ENCODE measurements at regions not wholly inside any gene's neighbourhood (a gene's known extent, or its start where the extent isn't known, plus 50 kb on each side); places are given as distances from the start of the nearest gene placed in this dataset.

DNA sequence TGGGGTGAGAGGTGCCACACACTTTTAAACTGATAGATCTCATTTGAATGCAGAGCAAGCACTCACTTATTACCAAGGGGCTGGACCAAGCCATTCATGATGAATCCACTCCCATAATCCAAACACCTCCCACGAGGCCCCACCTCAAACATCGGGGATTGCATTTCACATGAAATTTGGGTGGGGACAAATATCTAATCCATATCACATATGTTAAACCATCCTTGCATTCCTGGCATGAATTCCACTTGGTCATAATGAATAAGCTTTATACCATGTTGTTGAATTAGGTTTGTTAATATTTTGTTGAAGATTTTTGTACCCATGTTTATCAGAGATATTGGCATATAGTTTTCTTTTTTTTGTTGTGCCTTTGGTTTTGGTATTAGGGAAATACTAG, 1198.7 kb upstream of the ATXN8OS start:
- Histone ChIP-seq H3K9me3 (no peaks in the 10 kb centered on the region), H4K20me1 (ENCODE audit: insufficient read depth) (no peaks in the 10 kb centered on the region), H3K27me3 (ENCODE audit: insufficient read depth) (no peaks in the 10 kb centered on the region), H3K4me1 (ENCODE audit: control insufficient read depth in 1 of 2, insufficient read depth in 2 of 2, low read depth in 1 of 2, low read length in 1 of 2) (no peaks in the 10 kb centered on the region), H3K27ac (ENCODE audit: low read depth in 2 of 2, low read length in 1 of 2) (no peak overlapping the region), H3K9me2 (no peaks in the 10 kb centered on the region), H3K4me2 (no peak overlapping the region), H3K4me3 (ENCODE audit: low read depth in 2 of 2, low read length in 1 of 2) (no peak overlapping the region), H3K79me2 (ENCODE audit: insufficient read depth) (no peaks in the 10 kb centered on the region), H2AFZ (ENCODE audit: low read depth) (no peak overlapping the region), H3K9ac (no peak overlapping the region), H3K36me3 (replicated peaks in 1 of 2; ENCODE audit: control insufficient read depth in 1 of 2, insufficient read depth in 2 of 2, low read length in 1 of 2) (no peaks in the 10 kb centered on the region), H3F3A (replicated peaks; ENCODE audit: insufficient read depth) (no peaks in the 10 kb centered on the region)
- WGBS (ENCODE audit: low lambda C conversion rate): 36% methylated on average over 2 of the region's 2 CpGs
- POLR2A ChIA-PET: no interaction called here
- DNase-seq: no peak
- TF ChIP-seq SMC3 (IDR thresholded peaks at IDR 0.05; ENCODE audit: low read depth, low read length): no peak
- TF ChIP-seq POLR2AphosphoS5 (IDR thresholded peaks at IDR 0.05; ENCODE audit: low read depth, low read length): no peak
- no peak for TF ChIP-seq EZH2phosphoT487 (IDR thresholded peaks at IDR 0.05; ENCODE audit: borderline replicate concordance, low read depth)
- TF ChIP-seq RAD21 (IDR thresholded peaks at IDR 0.05; ENCODE audit: low read length): no peak
- no peak for TF ChIP-seq MXI1 (IDR thresholded peaks at IDR 0.05; ENCODE audit: low read depth, low read length)
- TF ChIP-seq TEAD4 (IDR thresholded peaks at IDR 0.05; ENCODE audit: borderline replicate concordance, insufficient read depth): no peak
- TF ChIP-seq GABPA (IDR thresholded peaks at IDR 0.05; ENCODE audit: low read depth): no peak
- TF ChIP-seq GATA2 (CRISPR knock-in tag; IDR thresholded peaks at IDR 0.05): no peak
- TF ChIP-seq RFX5 (IDR thresholded peaks at IDR 0.05; ENCODE audit: low read length): no peak
- TF ChIP-seq NFIC (IDR thresholded peaks at IDR 0.05; ENCODE audit: borderline replicate concordance): no peak
- TF ChIP-seq RXRA (IDR thresholded peaks at IDR 0.05; ENCODE audit: borderline replicate concordance, low read depth): no peak
- TF ChIP-seq, protein P1, sequence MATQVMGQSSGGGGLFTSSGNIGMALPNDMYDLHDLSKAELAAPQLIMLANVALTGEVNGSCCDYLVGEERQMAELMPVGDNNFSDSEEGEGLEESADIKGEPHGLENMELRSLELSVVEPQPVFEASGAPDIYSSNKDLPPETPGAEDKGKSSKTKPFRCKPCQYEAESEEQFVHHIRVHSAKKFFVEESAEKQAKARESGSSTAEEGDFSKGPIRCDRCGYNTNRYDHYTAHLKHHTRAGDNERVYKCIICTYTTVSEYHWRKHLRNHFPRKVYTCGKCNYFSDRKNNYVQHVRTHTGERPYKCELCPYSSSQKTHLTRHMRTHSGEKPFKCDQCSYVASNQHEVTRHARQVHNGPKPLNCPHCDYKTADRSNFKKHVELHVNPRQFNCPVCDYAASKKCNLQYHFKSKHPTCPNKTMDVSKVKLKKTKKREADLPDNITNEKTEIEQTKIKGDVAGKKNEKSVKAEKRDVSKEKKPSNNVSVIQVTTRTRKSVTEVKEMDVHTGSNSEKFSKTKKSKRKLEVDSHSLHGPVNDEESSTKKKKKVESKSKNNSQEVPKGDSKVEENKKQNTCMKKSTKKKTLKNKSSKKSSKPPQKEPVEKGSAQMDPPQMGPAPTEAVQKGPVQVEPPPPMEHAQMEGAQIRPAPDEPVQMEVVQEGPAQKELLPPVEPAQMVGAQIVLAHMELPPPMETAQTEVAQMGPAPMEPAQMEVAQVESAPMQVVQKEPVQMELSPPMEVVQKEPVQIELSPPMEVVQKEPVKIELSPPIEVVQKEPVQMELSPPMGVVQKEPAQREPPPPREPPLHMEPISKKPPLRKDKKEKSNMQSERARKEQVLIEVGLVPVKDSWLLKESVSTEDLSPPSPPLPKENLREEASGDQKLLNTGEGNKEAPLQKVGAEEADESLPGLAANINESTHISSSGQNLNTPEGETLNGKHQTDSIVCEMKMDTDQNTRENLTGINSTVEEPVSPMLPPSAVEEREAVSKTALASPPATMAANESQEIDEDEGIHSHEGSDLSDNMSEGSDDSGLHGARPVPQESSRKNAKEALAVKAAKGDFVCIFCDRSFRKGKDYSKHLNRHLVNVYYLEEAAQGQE (IDR thresholded peaks at IDR 0.05; ENCODE audit: low read depth, low read length): no peak
- CTCF ChIA-PET: no interaction called here

DNA sequence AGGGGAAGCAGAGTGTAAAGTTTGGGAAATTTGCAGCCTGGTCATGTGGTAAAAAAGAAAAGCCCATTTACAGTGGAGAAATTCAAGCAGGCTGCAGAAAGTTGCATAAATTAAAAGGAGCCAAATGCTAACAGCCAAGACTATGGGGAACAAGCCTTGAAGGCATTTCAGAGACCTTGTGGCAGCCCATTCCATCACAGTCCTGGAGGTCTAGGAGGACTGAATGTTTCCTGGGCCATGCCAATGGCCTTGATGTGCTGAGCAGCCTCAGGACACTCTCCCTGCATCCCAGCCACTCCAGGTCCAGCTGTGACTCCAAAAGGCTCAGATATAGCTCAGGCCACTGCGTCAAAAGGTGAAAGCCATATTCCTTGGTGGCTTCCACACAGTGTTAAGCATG, 1202.4 kb upstream of the ATXN8OS start:
- 25% methylated on average over 1 of the region's 1 CpG for WGBS (ENCODE audit: low lambda C conversion rate)
- Histone ChIP-seq H3K9me3 (no peaks in the 10 kb centered on the region), H3K4me2 (no peak overlapping the region), H3K4me3 (ENCODE audit: low read depth in 2 of 2, low read length in 1 of 2) (no peak overlapping the region), H4K20me1 (ENCODE audit: insufficient read depth) (no peaks in the 10 kb centered on the region), H3K9me2 (no peaks in the 10 kb centered on the region), H3K27ac (ENCODE audit: low read depth in 2 of 2, low read length in 1 of 2) (no peak overlapping the region), H2AFZ (ENCODE audit: low read depth) (no peak overlapping the region), H3F3A (replicated peaks; ENCODE audit: insufficient read depth) (no peaks in the 10 kb centered on the region), H3K36me3 (replicated peaks in 1 of 2; ENCODE audit: control insufficient read depth in 1 of 2, insufficient read depth in 2 of 2, low read length in 1 of 2) (no peaks in the 10 kb centered on the region), H3K9ac (no peak overlapping the region), H3K79me2 (ENCODE audit: insufficient read depth) (no peaks in the 10 kb centered on the region), H3K27me3 (ENCODE audit: insufficient read depth) (no peaks in the 10 kb centered on the region), H3K4me1 (ENCODE audit: control insufficient read depth in 1 of 2, insufficient read depth in 2 of 2, low read depth in 1 of 2, low read length in 1 of 2) (no peaks in the 10 kb centered on the region)
- no peak for DNase-seq
- TF ChIP-seq RXRA (IDR thresholded peaks at IDR 0.05; ENCODE audit: borderline replicate concordance, low read depth) (no peak), MXI1 (IDR thresholded peaks at IDR 0.05; ENCODE audit: low read depth, low read length) (no peak), RFX5 (IDR thresholded peaks at IDR 0.05; ENCODE audit: low read length) (no peak), TCF12 (IDR thresholded peaks at IDR 0.05) (no peak), GATA2 (CRISPR knock-in tag; IDR thresholded peaks at IDR 0.05) (no peak), JUND (IDR thresholded peaks at IDR 0.05) (no peak), SIN3A (IDR thresholded peaks at IDR 0.05; ENCODE audit: borderline replicate concordance, low read depth, low read length) (no peak)
- TF ChIP-seq, protein P2, sequence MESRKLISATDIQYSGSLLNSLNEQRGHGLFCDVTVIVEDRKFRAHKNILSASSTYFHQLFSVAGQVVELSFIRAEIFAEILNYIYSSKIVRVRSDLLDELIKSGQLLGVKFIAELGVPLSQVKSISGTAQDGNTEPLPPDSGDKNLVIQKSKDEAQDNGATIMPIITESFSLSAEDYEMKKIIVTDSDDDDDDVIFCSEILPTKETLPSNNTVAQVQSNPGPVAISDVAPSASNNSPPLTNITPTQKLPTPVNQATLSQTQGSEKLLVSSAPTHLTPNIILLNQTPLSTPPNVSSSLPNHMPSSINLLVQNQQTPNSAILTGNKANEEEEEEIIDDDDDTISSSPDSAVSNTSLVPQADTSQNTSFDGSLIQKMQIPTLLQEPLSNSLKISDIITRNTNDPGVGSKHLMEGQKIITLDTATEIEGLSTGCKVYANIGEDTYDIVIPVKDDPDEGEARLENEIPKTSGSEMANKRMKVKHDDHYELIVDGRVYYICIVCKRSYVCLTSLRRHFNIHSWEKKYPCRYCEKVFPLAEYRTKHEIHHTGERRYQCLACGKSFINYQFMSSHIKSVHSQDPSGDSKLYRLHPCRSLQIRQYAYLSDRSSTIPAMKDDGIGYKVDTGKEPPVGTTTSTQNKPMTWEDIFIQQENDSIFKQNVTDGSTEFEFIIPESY (IDR thresholded peaks at IDR 0.05; ENCODE audit: borderline replicate concordance, low read depth): no peak
- POLR2A ChIA-PET: no interaction called here
- CTCF ChIA-PET: no interaction called here

Measured in SK-N-SH (cell line).